ENCODE measurements at regions not wholly inside any gene's neighbourhood (a gene's known extent, or its start where the extent isn't known, plus 50 kb on each side); places are given as distances from the start of the nearest gene placed in this dataset.

- TF ChIP-seq GATA2 (IDR thresholded peaks at IDR 0.05; ENCODE audit: low read depth, low read length) (no peak), GATA3 (IDR thresholded peaks at IDR 0.05; ENCODE audit: low read depth, low read length) (no peak)
Measured at GRCh38 chr2:138234265-138234664, 267.3 kb upstream of the SPOPL start.
